Neural cell (in vitro differentiated cells): ENCODE measurements at regions not wholly inside any gene's neighbourhood (a gene's known extent, or its start where the extent isn't known, plus 50 kb on each side); places are given as distances from the start of the nearest gene placed in this dataset.

Experiments
- EP300 ChIP-seq: fragments of 450-650 bp; conservative IDR thresholded peaks from 2 replicates; pipeline ENCODE4 v1.6.1; 2014; ENCODE audit warnings: antibody characterized with exemption, mild to moderate bottlenecking, moderate library complexity; ENCODE audit not compliant: poor library complexity, severe bottlenecking
- EZH2 ChIP-seq: fragments of 200-600, 300-800 bp; shearing (Covaris generic), sonication (generic); IDR thresholded peaks from 2 replicates; pipeline ENCODE4 v1.6.1; 2014; ENCODE audit warnings: antibody characterized with exemption, low read length, borderline replicate concordance, mild to moderate bottlenecking; ENCODE audit not compliant: insufficient read depth, poor library complexity, severe bottlenecking
- MXI1 ChIP-seq: fragments of 450-650 bp; conservative IDR thresholded peaks from 2 replicates; pipeline ENCODE4 v1.6.1; 2014; ENCODE audit warnings: antibody characterized with exemption, mild to moderate bottlenecking; ENCODE audit not compliant: poor library complexity, severe bottlenecking
- POLR2AphosphoS5 ChIP-seq: IDR thresholded peaks from 2 replicates; pipeline ENCODE4 v1.6.1; 2012
- SMC3 ChIP-seq: fragments of 450-650 bp; conservative IDR thresholded peaks from 2 replicates; pipeline ENCODE4 v1.6.1; 2014; ENCODE audit warnings: antibody characterized with exemption, mild to moderate bottlenecking, moderate library complexity; ENCODE audit not compliant: poor library complexity
- TAF1 ChIP-seq: IDR thresholded peaks from 2 replicates; pipeline ENCODE4 v1.6.1; 2012; ENCODE audit warnings: low read depth
- TF ChIP-seq, protein P1 (sequence below): fragments of 450-650 bp; IDR thresholded peaks from 2 replicates; pipeline ENCODE4 v1.5.1; 2014; ENCODE audit warnings: antibody characterized with exemption, mild to moderate bottlenecking, moderate library complexity; ENCODE audit not compliant: poor library complexity, severe bottlenecking

GRCh38 chr2:13616616-13617015 is 899.9 kb downstream of the TRIB2 start:
- TF ChIP-seq, protein P1, sequence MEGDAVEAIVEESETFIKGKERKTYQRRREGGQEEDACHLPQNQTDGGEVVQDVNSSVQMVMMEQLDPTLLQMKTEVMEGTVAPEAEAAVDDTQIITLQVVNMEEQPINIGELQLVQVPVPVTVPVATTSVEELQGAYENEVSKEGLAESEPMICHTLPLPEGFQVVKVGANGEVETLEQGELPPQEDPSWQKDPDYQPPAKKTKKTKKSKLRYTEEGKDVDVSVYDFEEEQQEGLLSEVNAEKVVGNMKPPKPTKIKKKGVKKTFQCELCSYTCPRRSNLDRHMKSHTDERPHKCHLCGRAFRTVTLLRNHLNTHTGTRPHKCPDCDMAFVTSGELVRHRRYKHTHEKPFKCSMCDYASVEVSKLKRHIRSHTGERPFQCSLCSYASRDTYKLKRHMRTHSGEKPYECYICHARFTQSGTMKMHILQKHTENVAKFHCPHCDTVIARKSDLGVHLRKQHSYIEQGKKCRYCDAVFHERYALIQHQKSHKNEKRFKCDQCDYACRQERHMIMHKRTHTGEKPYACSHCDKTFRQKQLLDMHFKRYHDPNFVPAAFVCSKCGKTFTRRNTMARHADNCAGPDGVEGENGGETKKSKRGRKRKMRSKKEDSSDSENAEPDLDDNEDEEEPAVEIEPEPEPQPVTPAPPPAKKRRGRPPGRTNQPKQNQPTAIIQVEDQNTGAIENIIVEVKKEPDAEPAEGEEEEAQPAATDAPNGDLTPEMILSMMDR = no peak
- TF ChIP-seq SMC3 = no peak
- no peak for TF ChIP-seq EZH2
- TF ChIP-seq TAF1 = no peak
- TF ChIP-seq POLR2AphosphoS5 = no peak
- no peak for TF ChIP-seq EP300
- TF ChIP-seq MXI1 = no peak
